HG03060 (cell line): ENCODE measurements at regions not wholly inside any gene's neighbourhood (a gene's known extent, or its start where the extent isn't known, plus 50 kb on each side); places are given as distances from the start of the nearest gene placed in this dataset.
"Not testable (repeated sequence)": the region's sequence is repeated elsewhere in the genome, so short reads cannot be mapped to it uniquely, and the experiment has no call there.

Experiments
- ATAC-seq: cut with Tn5 transposase; IDR thresholded peaks from one replicate; pipeline ENCODE4 v1.9.1; 2021; ENCODE audit warnings: low read depth, moderate number of reproducible peaks; ENCODE audit not compliant: unreplicated experiment

GRCh38 chr10:23866985-23867384 lies 342.0 kb upstream of the KIAA1217 start:
- not testable (repeated sequence) for ATAC-seq

DNA sequence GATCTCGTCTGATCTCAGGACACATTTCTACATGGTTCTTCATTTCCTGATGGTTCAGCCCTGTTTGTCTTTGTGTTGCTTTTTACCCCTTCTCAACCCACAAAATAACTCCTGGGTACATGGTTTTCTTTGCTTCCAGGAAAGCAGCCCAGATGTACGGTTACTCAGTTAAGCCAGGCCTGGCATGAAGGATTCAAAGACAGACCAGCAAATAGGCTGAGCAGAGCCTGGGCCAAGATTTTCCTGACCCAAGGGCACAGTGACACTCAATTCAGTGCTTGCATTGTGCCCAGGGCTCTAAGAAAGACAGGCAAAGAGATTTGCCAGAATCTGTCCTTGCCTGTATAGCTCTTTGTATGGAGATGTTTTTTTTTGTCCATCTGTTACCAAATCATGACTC lies 340.8 kb upstream of the KIAA1217 start:
- no peak for ATAC-seq

GRCh38 chr10:23869548-23869947 lies 339.4 kb upstream of the KIAA1217 start:
- no peak for ATAC-seq

- ATAC-seq: no peak
These were observed 338.9 kb upstream of the KIAA1217 start for GRCh38 chr10:23869996-23870395.

- no peak for ATAC-seq
These were observed 338.0 kb upstream of the KIAA1217 start for GRCh38 chr10:23870651-23871610.

GRCh38 chr10:23872290-23872689 lies 336.6 kb upstream of the KIAA1217 start:
- ATAC-seq: no peak

DNA sequence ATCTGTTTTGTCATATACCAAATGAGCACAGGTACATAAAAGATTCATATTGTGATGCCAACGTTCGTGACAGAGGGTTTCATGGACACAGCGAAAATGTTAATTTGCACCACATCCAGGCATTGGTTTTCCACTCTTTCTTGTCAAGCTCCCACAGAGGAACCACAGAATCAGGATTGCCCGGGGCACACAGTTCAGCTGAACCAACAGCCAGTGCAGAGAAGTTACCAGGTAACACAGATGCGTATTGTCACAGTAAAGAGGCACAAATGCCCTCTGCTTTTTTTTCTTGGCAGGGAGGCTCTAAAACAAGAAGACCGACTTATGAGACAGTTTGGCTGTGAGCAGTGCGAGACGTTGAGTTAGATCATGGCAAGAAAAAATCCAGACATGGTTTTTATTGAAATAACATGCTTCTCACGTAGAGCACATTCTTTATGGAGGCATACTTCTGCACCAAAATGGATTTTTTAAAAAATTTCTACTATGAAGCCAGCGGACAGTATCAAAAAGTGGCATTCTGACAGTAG lies 331.1 kb upstream of the KIAA1217 start:
- ATAC-seq: no peak

DNA sequence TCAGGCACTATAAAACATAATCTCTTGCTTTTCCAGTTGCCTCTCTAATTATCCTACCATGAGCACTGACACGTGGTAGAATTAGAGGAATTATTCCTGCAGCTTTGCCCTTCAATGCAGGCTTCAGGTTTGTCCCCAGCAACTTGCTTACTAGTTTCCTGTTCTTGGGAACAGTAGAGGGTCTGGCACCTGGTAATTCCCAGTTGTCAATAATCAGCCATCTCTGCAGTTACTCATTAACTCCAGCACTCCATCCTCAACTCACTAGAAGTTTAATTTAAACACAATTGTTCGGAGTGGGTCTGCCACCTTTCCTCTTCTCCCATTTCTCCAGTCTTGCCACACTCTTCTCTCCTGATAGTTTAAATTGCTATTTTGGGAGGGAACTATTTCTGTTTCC lies 324.3 kb upstream of the KIAA1217 start:
- ATAC-seq: no peak

DNA sequence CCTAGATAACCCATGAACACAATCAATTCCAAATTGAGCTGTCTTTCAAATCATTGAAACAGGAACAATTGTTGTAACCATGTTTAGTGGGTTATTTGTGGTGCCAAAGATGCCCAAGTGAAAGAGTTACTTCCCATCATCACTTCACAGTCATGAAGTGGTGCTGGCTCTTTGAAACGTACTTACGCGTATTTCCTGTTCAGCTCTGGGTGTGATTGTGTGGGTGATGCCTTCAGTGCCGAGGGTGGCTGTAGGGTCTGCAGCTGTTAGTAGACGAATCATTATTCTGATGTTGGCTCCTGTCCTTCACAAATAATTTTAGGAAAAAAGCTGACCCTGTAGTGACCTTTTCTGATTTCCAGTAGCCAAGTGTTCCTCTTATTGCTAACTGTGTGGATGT lies 323.1 kb upstream of the KIAA1217 start:
- no peak for ATAC-seq

- no peak for ATAC-seq
These were observed 322.6 kb upstream of the KIAA1217 start for GRCh38 chr10:23886355-23886754.

- ATAC-seq: no peak
These were observed 317.6 kb upstream of the KIAA1217 start for GRCh38 chr10:23891301-23891700.

GRCh38 chr10:23892296-23892695 lies 316.6 kb upstream of the KIAA1217 start:
- ATAC-seq: no peak

DNA sequence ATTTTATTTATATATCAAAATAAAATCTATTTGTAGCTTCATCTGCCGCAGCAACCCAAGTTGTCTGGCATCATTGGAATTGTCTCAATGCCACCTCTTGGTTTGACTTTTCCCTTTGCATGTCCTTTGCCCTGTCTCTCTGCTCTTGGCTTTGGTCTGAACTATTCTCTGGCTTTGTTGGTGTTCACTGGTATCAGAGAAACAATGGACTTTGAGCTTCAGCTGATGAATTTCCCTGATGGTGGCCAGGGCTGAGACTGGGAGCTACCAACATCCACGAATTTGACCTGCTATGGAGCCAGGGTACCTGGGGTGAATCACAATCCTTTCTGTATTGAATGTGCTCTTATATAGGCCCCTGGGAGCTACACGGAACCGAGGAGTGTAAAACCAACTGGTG lies 311.7 kb upstream of the KIAA1217 start:
- no peak for ATAC-seq

- ATAC-seq: no peak
These were observed 311.1 kb upstream of the KIAA1217 start for GRCh38 chr10:23897861-23898260.

GRCh38 chr10:23899166-23899565 lies 309.8 kb upstream of the KIAA1217 start:
- ATAC-seq: no peak

GRCh38 chr10:23910291-23910690 lies 298.6 kb upstream of the KIAA1217 start:
- ATAC-seq: no peak

- ATAC-seq: no peak
These were observed 296.0 kb upstream of the KIAA1217 start for GRCh38 chr10:23912884-23913404.

DNA sequence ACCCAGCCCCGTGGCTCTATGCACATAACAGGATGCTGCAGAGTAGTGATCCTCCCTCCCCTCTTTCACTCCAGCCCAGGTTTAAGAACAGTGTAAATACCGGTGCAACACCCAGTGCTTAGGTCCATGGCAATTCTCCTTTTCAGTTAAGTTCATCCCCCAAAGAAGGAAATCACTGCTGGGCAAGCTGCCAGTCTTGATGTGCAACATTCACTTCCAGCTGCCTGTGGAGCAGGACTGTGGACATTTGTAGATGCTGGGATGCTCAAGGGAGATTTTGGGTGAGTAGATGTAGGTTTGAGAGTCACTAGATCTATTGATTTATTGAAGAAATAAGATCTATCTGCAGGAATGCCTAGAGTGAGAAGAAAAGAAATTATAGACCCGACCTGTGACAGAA lies 294.3 kb upstream of the KIAA1217 start:
- no peak for ATAC-seq

DNA sequence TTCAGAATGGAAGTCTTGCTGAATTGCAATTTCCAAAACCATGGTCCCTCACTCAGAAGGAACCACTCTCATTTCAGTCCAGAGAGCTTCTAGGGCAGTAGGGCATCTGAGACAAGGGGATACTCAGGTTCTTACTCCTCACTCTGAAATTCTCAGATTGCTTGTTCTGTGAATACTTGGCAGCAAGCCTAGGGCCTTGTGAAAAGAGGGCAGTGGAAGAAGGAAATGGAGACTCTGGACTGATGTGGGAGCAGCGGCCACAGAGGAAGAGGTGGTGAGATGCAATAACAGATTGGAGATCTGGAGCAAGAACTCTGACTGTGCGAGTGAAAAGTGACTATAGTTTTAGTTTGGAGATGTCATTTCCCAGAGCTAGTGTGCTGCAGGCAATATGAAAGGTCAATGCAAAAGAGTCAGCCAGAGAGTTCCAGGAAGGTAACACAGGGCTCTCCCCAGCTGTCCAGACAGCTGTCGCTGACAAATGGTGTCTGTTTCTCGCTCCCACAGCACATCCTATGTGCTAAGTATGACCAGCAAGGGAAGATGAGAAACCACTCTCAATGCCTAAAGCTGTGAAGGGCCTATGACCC lies 291.6 kb upstream of the KIAA1217 start:
- no peak for ATAC-seq

DNA sequence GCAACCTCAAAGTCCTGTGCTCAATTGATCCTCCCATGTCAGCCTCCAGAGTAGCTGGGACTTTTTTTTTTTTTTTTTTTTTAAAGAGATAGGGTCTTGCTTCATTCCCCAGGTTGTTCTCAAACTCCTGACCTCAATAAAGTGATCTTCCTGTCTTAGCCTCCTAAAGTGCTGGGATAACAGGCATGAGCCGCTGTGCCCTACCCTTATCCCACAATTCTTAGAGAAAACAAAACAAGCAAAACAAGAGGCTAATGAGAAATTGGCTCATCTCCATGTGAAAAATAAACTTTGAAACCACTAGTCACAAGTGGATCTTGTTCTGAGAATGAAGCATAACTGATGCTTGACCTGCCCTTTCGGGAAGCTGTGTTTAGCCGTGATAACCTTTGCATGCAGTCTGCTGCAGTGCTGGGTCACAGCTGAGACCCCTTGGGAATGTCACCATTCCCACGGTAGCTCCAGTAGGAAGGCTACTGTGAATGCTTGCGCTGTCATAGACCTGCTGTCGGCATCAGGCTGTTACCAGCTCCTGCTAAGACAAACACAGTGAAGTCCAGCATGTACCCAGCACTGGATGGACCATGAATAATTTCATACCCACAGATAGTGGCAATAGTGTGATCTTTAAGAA lies 290.7 kb upstream of the KIAA1217 start:
- ATAC-seq: no peak

DNA sequence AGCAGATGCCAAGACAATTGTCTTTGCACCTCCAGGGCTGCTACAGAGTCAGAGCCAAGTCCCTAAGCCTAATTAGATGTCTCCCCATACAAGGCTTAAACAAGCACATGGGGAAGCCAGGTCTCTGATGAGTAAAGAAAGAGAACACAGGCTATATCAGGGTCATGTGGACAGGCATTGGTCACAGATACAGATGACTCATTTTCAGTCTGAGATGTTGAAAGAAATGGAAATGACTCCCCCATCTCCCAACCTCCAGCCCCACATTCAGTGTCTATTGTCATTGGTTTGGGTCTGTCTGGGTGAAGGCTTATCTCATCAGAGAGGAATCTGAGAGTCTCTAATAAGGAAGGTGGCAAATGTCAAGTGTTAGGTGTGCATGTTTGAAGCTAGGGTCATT lies 290.1 kb upstream of the KIAA1217 start:
- no peak for ATAC-seq
